ENCODE measurements at regions not wholly inside any gene's neighbourhood (a gene's known extent, or its start where the extent isn't known, plus 50 kb on each side); places are given as distances from the start of the nearest gene placed in this dataset.

GRCh38 chr13:75151081-75151643, 330.8 kb downstream of the TBC1D4 start:
- BruUV-seq (replicated peaks): no TSS peak
- no peaks in the 10 kb centered on the region for H3K9me3 ChIP-seq (replicated peaks; ENCODE audit: control insufficient read depth, insufficient read depth, low read depth, low read length)

GRCh38 chr13:75149776-75150175, 332.2 kb downstream of the TBC1D4 start:
- Histone ChIP-seq H3K27ac (ENCODE audit: extremely low read depth, low read depth, low read length) (no peak overlapping the region), H2AFZ (ENCODE audit: low read depth, low read length) (no peak overlapping the region), H4K20me1 (replicated peaks; ENCODE audit: control insufficient read depth, insufficient read depth, low read length) (no peaks in the 10 kb centered on the region), H3K4me2 (ENCODE audit: insufficient read depth, low read length) (no peak overlapping the region), H3K9me1 (ENCODE audit: control insufficient read depth, insufficient read depth, low read length) (no peaks in the 10 kb centered on the region), H3K36me3 (ENCODE audit: control insufficient read depth, insufficient read depth, low read length) (no peaks in the 10 kb centered on the region), H3K4me3 (no peak overlapping the region), H3K9ac (ENCODE audit: insufficient read depth in 1 of 2, low read depth in 2 of 2, low read length in 2 of 2) (no peak overlapping the region), H3K4me1 (replicated peaks in 1 of 2; ENCODE audit: control insufficient read depth in 2 of 2, insufficient read depth in 2 of 2, low read length in 2 of 2) (no peaks in the 10 kb centered on the region), H3K27me3 (ENCODE audit: control insufficient read depth in 2 of 2, insufficient read depth in 2 of 2, low read length in 2 of 2) (no peaks in the 10 kb centered on the region), H3K79me2 (ENCODE audit: control insufficient read depth, insufficient read depth, low read length) (no peaks in the 10 kb centered on the region), H3K9me3 (replicated peaks; ENCODE audit: control insufficient read depth, insufficient read depth, low read depth, low read length) (no peaks in the 10 kb centered on the region)
- ChIA-PET CTCF (ENCODE audit: low intra/inter-chr PET ratio) (no interaction called here), POLR2A (no interaction called here)
- DNase-seq (ENCODE audit: extremely low read depth in 1 of 4, low spot score in 3 of 4): no peak
- BruUV-seq (replicated peaks): no TSS peak
- intact Hi-C loops (cut with micrococcal nuclease): no loop called here
- in situ Hi-C loops (cut with MboI): no loop called here
- no peak for ATAC-seq
- no peak for FAIRE-seq
- no peak for TF ChIP-seq CUX1 (CRISPR knock-in tag; IDR thresholded peaks at IDR 0.05)
- TF ChIP-seq SETDB1 (IDR thresholded peaks at IDR 0.05; ENCODE audit: low read length): no peak
- no peak for TF ChIP-seq TAL1 (IDR thresholded peaks at IDR 0.05)
- TF ChIP-seq SMAD1 (IDR thresholded peaks at IDR 0.05; ENCODE audit: low read depth, low read length, partially characterized antibody): no peak
- TF ChIP-seq RBM25 (IDR thresholded peaks at IDR 0.05; ENCODE audit: low read depth, low read length, severe bottlenecking): no peak
- no peak for TF ChIP-seq BRF1 (IDR thresholded peaks at IDR 0.05; ENCODE audit: borderline replicate concordance, extremely low read depth, insufficient read length)

More at GRCh38 chr13:75151081-75151643, 330.8 kb downstream of the TBC1D4 start:
- H3K9me1 ChIP-seq (ENCODE audit: control insufficient read depth, insufficient read depth, low read length): no peaks in the 10 kb centered on the region
- no peak for ATAC-seq
- H3K79me2 ChIP-seq (ENCODE audit: control insufficient read depth, insufficient read depth, low read length): no peaks in the 10 kb centered on the region
- no peak overlapping the region for H3K27ac ChIP-seq (ENCODE audit: extremely low read depth, low read depth, low read length)
- no peak for TF ChIP-seq FOS (IDR thresholded peaks at IDR 0.05; ENCODE audit: extremely low read depth, insufficient read length)
- no peak for TF ChIP-seq NR0B1 (IDR thresholded peaks at IDR 0.05; ENCODE audit: partially characterized antibody)
- TF ChIP-seq SRSF9 (IDR thresholded peaks at IDR 0.05; ENCODE audit: borderline replicate concordance, low read depth, low read length): no peak
- TF ChIP-seq SPI1 (IDR thresholded peaks at IDR 0.05; ENCODE audit: borderline replicate concordance, low read depth, low read length): no peak
- no peak for TF ChIP-seq HDAC1 (IDR thresholded peaks at IDR 0.05)
- TF ChIP-seq ZNF121 (CRISPR knock-in tag; conservative IDR thresholded peaks at IDR 0.05): no peak
- TF ChIP-seq TAF15 (IDR thresholded peaks at IDR 0.05; ENCODE audit: low read depth, low read length): no peak
- H3K4me3 ChIP-seq: no peak overlapping the region
- no peaks in the 10 kb centered on the region for H3K4me1 ChIP-seq (replicated peaks in 1 of 2; ENCODE audit: control insufficient read depth in 2 of 2, insufficient read depth in 2 of 2, low read length in 2 of 2)
- no peaks in the 10 kb centered on the region for H3K36me3 ChIP-seq (ENCODE audit: control insufficient read depth, insufficient read depth, low read length)
- WGBS (ENCODE audit: insufficient coverage, low coverage, missing lambda C conversion rate): 0% methylated on average over 1 of the region's 3 CpGs
- H4K20me1 ChIP-seq (replicated peaks; ENCODE audit: control insufficient read depth, insufficient read depth, low read length): no peaks in the 10 kb centered on the region
- no peak overlapping the region for H3K9ac ChIP-seq (ENCODE audit: insufficient read depth in 1 of 2, low read depth in 2 of 2, low read length in 2 of 2)
- ChIA-PET POLR2A (no interaction called here), CTCF (ENCODE audit: low intra/inter-chr PET ratio) (no interaction called here)
- intact Hi-C loops (cut with micrococcal nuclease): no loop called here
- DNase-seq (ENCODE audit: extremely low read depth in 1 of 4, low spot score in 3 of 4): no peak
- no peaks in the 10 kb centered on the region for H3K27me3 ChIP-seq (ENCODE audit: control insufficient read depth in 2 of 2, insufficient read depth in 2 of 2, low read length in 2 of 2)
- in situ Hi-C loops (cut with MboI): no loop called here
- H2AFZ ChIP-seq (ENCODE audit: low read depth, low read length): no peak overlapping the region
- no peak for FAIRE-seq
- no peak overlapping the region for H3K4me2 ChIP-seq (ENCODE audit: insufficient read depth, low read length)

Data from K562 (cell line).